Endothelial cell of umbilical vein (primary cell): ENCODE measurements at regions not wholly inside any gene's neighbourhood (a gene's known extent, or its start where the extent isn't known, plus 50 kb on each side); places are given as distances from the start of the nearest gene placed in this dataset.

Source experiments
- BruUV-seq: library from RNA; stranded (reverse); fragments of 400-500 nt; replicated peaks from 2 replicates; lab custom pipeline; 2021; lab: Mats Ljungman, UMichigan
- CTCF ChIA-PET: fragments of 300-600, 350-600 bp; sonication (Branson Sonifier 250); formaldehyde crosslinking; loops from one replicate; lab custom pipeline; 2021; ENCODE audit warnings: antibody characterized with exemption, inconsistent platforms; lab: Charles Lee
- POLR2A ChIA-PET: fragments of 300-600, 350-600 bp; sonication (Branson Sonifier 250); formaldehyde crosslinking; loops from one replicate; lab custom pipeline; 2021; ENCODE audit warnings: antibody characterized with exemption, inconsistent platforms; lab: Charles Lee
- DNase-seq: peaks from one replicate; pipeline ENCODE4 v3.0.0-alpha.2; 2011; ENCODE audit warnings: low read depth, low spot score
- FAIRE-seq: peaks from 2 replicates; lab custom pipeline; 2011; peaks lifted over from hg19 to GRCh38; lab: Jason Lieb, UNC
- H2AFZ ChIP-seq: 2 replicates; pipeline ENCODE4 v1.6.0; 2012; ENCODE audit warnings: low read depth, low read length, control low read depth, inconsistent platforms
- H3K27ac ChIP-seq: 2 replicates; pipeline ENCODE4 v1.5.1; 2011; ENCODE audit warnings: low read depth, mild to moderate bottlenecking, control low read depth, low read length, moderate library complexity; ENCODE audit not compliant: insufficient read depth
- H3K27me3 ChIP-seq, 2 experiments: 2 replicates each; pipeline versions ENCODE4 v1.6.0 to v1.6.1; 2011; ENCODE audit warnings: low read length in 2 of 2, mixed read lengths in 1 of 2; ENCODE audit not compliant: control insufficient read depth in 2 of 2, insufficient read depth in 2 of 2
- H3K36me3 ChIP-seq, 2 experiments: 2 replicates in 1 of 2; 3 replicates in 1 of 2; pipeline ENCODE4 v1.5.1; 2011; ENCODE audit warnings: low read length in 2 of 2, mild to moderate bottlenecking in 1 of 2, moderate library complexity in 1 of 2; ENCODE audit not compliant: control insufficient read depth in 2 of 2, insufficient read depth in 2 of 2; ENCODE audit errors: extremely low read depth in 1 of 2
- H3K4me1 ChIP-seq: 3 replicates; pipeline ENCODE4 v1.5.1; 2011; ENCODE audit warnings: mild to moderate bottlenecking, low read length; ENCODE audit not compliant: control insufficient read depth, insufficient read depth; ENCODE audit errors: extremely low read depth
- H3K4me2 ChIP-seq: 2 replicates; pipeline ENCODE4 v1.6.1; 2011; ENCODE audit warnings: low read length, control low read depth, mixed read lengths; ENCODE audit not compliant: insufficient read depth
- H3K4me3 ChIP-seq, 3 experiments: fragments of 200-600 bp in 1 of 3; sonication (generic), shearing (Covaris generic) in 1 of 3; replicated peaks in 1 of 3; 2 replicates each; pipeline ENCODE4 v1.5.1; 2011 to 2016; ENCODE audit warnings: control low read depth in 3 of 3, low read length in 3 of 3, mild to moderate bottlenecking in 2 of 3, inconsistent platforms in 1 of 3, low read depth in 1 of 3, moderate library complexity in 1 of 3; ENCODE audit not compliant: insufficient read depth in 1 of 3
- H3K79me2 ChIP-seq: 2 replicates; pipeline ENCODE4 v1.6.0; 2012; ENCODE audit warnings: low read length, inconsistent platforms; ENCODE audit not compliant: control insufficient read depth, insufficient read depth
- H3K9ac ChIP-seq: replicated peaks from 2 replicates; pipeline ENCODE3; 2011; ENCODE audit warnings: low read length, control low read depth; ENCODE audit not compliant: insufficient read depth; ENCODE audit errors: extremely low read depth
- H3K9me1 ChIP-seq: replicated peaks from 3 replicates; pipeline ENCODE4 v1.6.0; 2011; ENCODE audit warnings: mild to moderate bottlenecking, low read length; ENCODE audit not compliant: control insufficient read depth, insufficient read depth; ENCODE audit errors: extremely low read depth
- H3K9me3 ChIP-seq: replicated peaks from 2 replicates; pipeline ENCODE4 v1.5.1; 2012; ENCODE audit warnings: low read length, inconsistent platforms; ENCODE audit not compliant: control insufficient read depth, insufficient read depth
- H4K20me1 ChIP-seq: replicated peaks from 2 replicates; pipeline ENCODE3; 2011; ENCODE audit warnings: mild to moderate bottlenecking, low read length; ENCODE audit not compliant: control insufficient read depth, insufficient read depth; ENCODE audit errors: extremely low read depth
- CTCF ChIP-seq, 2 donors: IDR thresholded peaks; 1 replicate in 1 of 2; 2 replicates in 1 of 2; pipeline ENCODE4 v1.5.1; 2011; ENCODE audit warnings: low read length in 2 of 2, mild to moderate bottlenecking in 2 of 2, moderate library complexity in 2 of 2, control low read depth in 1 of 2, inconsistent platforms in 1 of 2, low read depth in 1 of 2; ENCODE audit not compliant: insufficient read depth in 1 of 2; ENCODE audit errors: extremely low read depth in 1 of 2
- EZH2 ChIP-seq: IDR thresholded peaks from 2 replicates; pipeline ENCODE4 v1.6.1; 2012; ENCODE audit warnings: borderline replicate concordance, low read depth, mild to moderate bottlenecking, moderate library complexity, low read length, inconsistent platforms; ENCODE audit not compliant: severe bottlenecking
- FOS ChIP-seq: IDR thresholded peaks from 2 replicates; pipeline ENCODE4 v1.6.1; 2011; ENCODE audit warnings: mild to moderate bottlenecking, low read length, moderate library complexity, borderline replicate concordance; ENCODE audit not compliant: insufficient read depth
- GATA2 ChIP-seq: IDR thresholded peaks from 2 replicates; pipeline ENCODE4 v1.7.0; 2011; ENCODE audit warnings: low read depth, mild to moderate bottlenecking, moderate library complexity, mixed read lengths, low read length; ENCODE audit not compliant: insufficient read length, insufficient read depth
- JUN ChIP-seq: IDR thresholded peaks from 2 replicates; pipeline ENCODE4 v1.6.1; 2011; ENCODE audit warnings: borderline replicate concordance, low read depth; ENCODE audit not compliant: insufficient read length, insufficient read depth
- MAX ChIP-seq: IDR thresholded peaks from 2 replicates; pipeline ENCODE4 v1.6.1; 2011; ENCODE audit not compliant: insufficient read depth, insufficient read length
- MYC ChIP-seq: IDR thresholded peaks from one replicate; pipeline ENCODE4 v1.6.1; 2011; ENCODE audit warnings: mild to moderate bottlenecking, low read depth, low read length
- POLR2A ChIP-seq: IDR thresholded peaks from 2 replicates; pipeline ENCODE4 v1.6.1; 2012; ENCODE audit warnings: low read depth, mild to moderate bottlenecking, control low read depth, low read length
- POLR2AphosphoS5 ChIP-seq: IDR thresholded peaks from 2 replicates; pipeline ENCODE4 v1.6.1; 2012; ENCODE audit warnings: low read depth, mild to moderate bottlenecking, control low read depth, low read length, moderate library complexity; ENCODE audit not compliant: insufficient read depth
- dilution Hi-C: fragments of 300-500 bp; cut with MboI; formaldehyde crosslinking; loops from one replicate; pipeline ENCODE4 v1.15.0; 2019; ENCODE audit warnings: low sequenced_read_pairs; ENCODE audit not compliant: extremely low pct_ligation_motif_present
- intact Hi-C: fragments of 100-400 bp; cut with micrococcal nuclease; formaldehyde crosslinking; loops from one replicate; pipeline ENCODE4 v1.10.0; 2022

GRCh38 chr10:60722623-60723022 is 55.7 kb upstream of the CDK1 start:
- no peak overlapping the region for H3K27ac ChIP-seq
- no peaks in the 10 kb centered on the region for H3K79me2 ChIP-seq
- no peaks in the 10 kb centered on the region for H3K36me3 ChIP-seq
- DNase-seq: no peak
- H3K9me1 ChIP-seq: no peaks in the 10 kb centered on the region
- H3K4me3 ChIP-seq: no peak overlapping the region
- H3K9ac ChIP-seq: no peak overlapping the region
- no peak overlapping the region for H3K4me2 ChIP-seq
- CTCF ChIA-PET: no interaction called here
- H3K27me3 ChIP-seq: peaks cover 4 to 13% of the 10 kb centered on the region in 2 experiments
- H3K4me1 ChIP-seq: no peaks in the 10 kb centered on the region
- H3K9me3 ChIP-seq: no peaks in the 10 kb centered on the region
- intact Hi-C loops (no loop called here), dilution Hi-C loops (no loop called here)
- no peak for FAIRE-seq
- BruUV-seq: no TSS peak
- TF ChIP-seq POLR2A: no peak
- TF ChIP-seq MYC: no peak
- TF ChIP-seq EZH2: no peak
- no peak for TF ChIP-seq CTCF (IDR thresholded peaks at IDR 0.05; ENCODE audit: extremely low read depth in 1 of 2, insufficient read depth in 1 of 2, low read depth in 1 of 2, low read length in 2 of 2)
- no peak for TF ChIP-seq MAX
- no peak for TF ChIP-seq POLR2AphosphoS5
- no peak for TF ChIP-seq JUN
- TF ChIP-seq FOS: no peak
- TF ChIP-seq GATA2: no peak
- H2AFZ ChIP-seq: no peak overlapping the region
- POLR2A ChIA-PET: no interaction called here
- H4K20me1 ChIP-seq: no peaks in the 10 kb centered on the region
